Loucy (cell line): ENCODE measurements at regions not wholly inside any gene's neighbourhood (a gene's known extent, or its start where the extent isn't known, plus 50 kb on each side); places are given as distances from the start of the nearest gene placed in this dataset.
A peak's percentile ranks its signal among the peaks of the same experiment; 100 is the strongest.

Source experiments
- H2AFZ ChIP-seq: fragments of 200-600 bp; sonication (generic); 2 replicates; pipeline ENCODE4 v1.6.0; 2016; ENCODE audit warnings: antibody characterized with exemption, mild to moderate bottlenecking, low read length, moderate library complexity
- H3F3A ChIP-seq: fragments of 200-600 bp; 2 replicates; pipeline ENCODE4 v1.6.0; 2016; ENCODE audit warnings: antibody characterized with exemption, low read depth, mild to moderate bottlenecking
- H3K27me3 ChIP-seq: fragments of 200-600 bp; sonication (generic); 2 replicates; pipeline ENCODE4 v1.6.1; 2014; ENCODE audit warnings: low read length, mild to moderate bottlenecking; ENCODE audit not compliant: insufficient read depth, poor library complexity, severe bottlenecking
- H3K36me3 ChIP-seq: fragments of 200-600 bp; sonication (generic); 2 replicates; pipeline ENCODE4 v1.6.1; 2016; ENCODE audit warnings: low read length; ENCODE audit not compliant: insufficient read depth
- H3K4me1 ChIP-seq: fragments of 200-600 bp; sonication (generic); 2 replicates; pipeline ENCODE4 v1.5.1; 2014; ENCODE audit warnings: low read length, mild to moderate bottlenecking; ENCODE audit not compliant: insufficient read depth, poor library complexity, severe bottlenecking
- H3K4me2 ChIP-seq: fragments of 200-600 bp; sonication (generic); 2 replicates; pipeline ENCODE4 v1.6.0; 2014; ENCODE audit warnings: antibody characterized with exemption, low read length, low read depth, mild to moderate bottlenecking; ENCODE audit not compliant: poor library complexity, severe bottlenecking
- H3K4me3 ChIP-seq: fragments of 200-600 bp; sonication (generic); 2 replicates; pipeline ENCODE4 v1.5.1; 2014; ENCODE audit warnings: low read length, mild to moderate bottlenecking, mixed read lengths; ENCODE audit not compliant: poor library complexity, severe bottlenecking
- H3K79me2 ChIP-seq: fragments of 200-600 bp; sonication (generic); 2 replicates; pipeline ENCODE4 v1.6.1; 2014; ENCODE audit warnings: low read length; ENCODE audit not compliant: insufficient read depth
- H3K9ac ChIP-seq: fragments of 200-600 bp; sonication (generic); 2 replicates; pipeline ENCODE4 v1.6.0; 2014; ENCODE audit warnings: mild to moderate bottlenecking, low read depth, low read length, moderate library complexity; ENCODE audit not compliant: poor library complexity, severe bottlenecking
- H3K9me2 ChIP-seq: fragments of 200-600 bp; sonication (generic); replicated peaks from 2 replicates; pipeline ENCODE4 v1.6.1; 2016; ENCODE audit warnings: low read depth, low read length, mixed read lengths
- H3K9me3 ChIP-seq: fragments of 200-600 bp; sonication (generic); 2 replicates; pipeline ENCODE4 v1.6.1; 2014; ENCODE audit warnings: mild to moderate bottlenecking, antibody characterized with exemption, low read length, low read depth; ENCODE audit not compliant: insufficient read depth
- H4K20me1 ChIP-seq: fragments of 200-600 bp; sonication (generic); 2 replicates; pipeline ENCODE4 v1.6.0; 2014; ENCODE audit warnings: antibody characterized with exemption, low read length, mild to moderate bottlenecking; ENCODE audit not compliant: insufficient read depth, poor library complexity, severe bottlenecking
- EZH2phosphoT487 ChIP-seq: fragments of 200-600 bp; IDR thresholded peaks from 2 replicates; pipeline ENCODE4 v1.6.1; 2018; ENCODE audit warnings: antibody characterized with exemption, mild to moderate bottlenecking, moderate library complexity, borderline replicate concordance
- TF ChIP-seq, protein P1 (sequence below): fragments of 200-600 bp; sonication (generic); conservative IDR thresholded peaks from 2 replicates; pipeline ENCODE4 v1.5.1; 2014; ENCODE audit warnings: mild to moderate bottlenecking, antibody characterized with exemption, low read length

DNA sequence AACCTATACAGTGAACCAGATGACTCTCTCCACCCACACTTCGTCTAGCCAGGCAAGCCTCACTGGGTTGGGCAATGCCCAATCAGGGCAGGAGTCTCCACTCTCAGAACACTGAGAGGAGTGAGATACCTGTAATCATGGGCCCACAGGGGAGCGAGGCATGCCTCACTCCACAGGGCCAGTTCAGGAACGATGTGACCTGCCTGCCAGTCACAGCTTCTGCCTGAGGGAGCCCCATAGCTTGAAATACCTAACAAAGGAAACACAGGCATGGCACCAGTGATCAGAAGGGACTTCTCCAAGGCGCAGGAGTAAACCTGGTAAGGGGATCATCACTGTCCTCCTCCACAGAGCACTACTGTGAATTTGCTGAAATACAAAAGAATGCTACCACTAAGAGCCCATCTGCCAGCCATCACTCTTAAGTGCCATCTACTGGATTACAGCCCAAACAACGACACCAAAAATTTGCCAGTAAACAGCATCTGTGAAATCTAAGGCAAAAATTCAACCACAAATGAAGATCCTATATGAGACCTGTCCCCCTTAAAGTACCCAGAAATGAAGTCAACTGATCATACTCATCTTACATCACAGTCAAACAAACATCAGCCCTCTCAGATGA, 689.9 kb upstream of the SEMA6D start:
- H3K27me3 ChIP-seq = no peaks in the 10 kb centered on the region
- H3K9me2 ChIP-seq = no peaks in the 10 kb centered on the region; the same call in 1 of the 2 replicates
- no peaks in the 10 kb centered on the region for H3K36me3 ChIP-seq
- no peaks in the 10 kb centered on the region for H3K9me3 ChIP-seq
- H3K4me1 ChIP-seq = no peaks in the 10 kb centered on the region
- H4K20me1 ChIP-seq = no peaks in the 10 kb centered on the region
- H2AFZ ChIP-seq = no peak overlapping the region
- H3K9ac ChIP-seq = no peak overlapping the region
- no peak overlapping the region for H3K4me3 ChIP-seq
- H3F3A ChIP-seq = no peaks in the 10 kb centered on the region
- H3K79me2 ChIP-seq = no peaks in the 10 kb centered on the region
- TF ChIP-seq, protein P1, sequence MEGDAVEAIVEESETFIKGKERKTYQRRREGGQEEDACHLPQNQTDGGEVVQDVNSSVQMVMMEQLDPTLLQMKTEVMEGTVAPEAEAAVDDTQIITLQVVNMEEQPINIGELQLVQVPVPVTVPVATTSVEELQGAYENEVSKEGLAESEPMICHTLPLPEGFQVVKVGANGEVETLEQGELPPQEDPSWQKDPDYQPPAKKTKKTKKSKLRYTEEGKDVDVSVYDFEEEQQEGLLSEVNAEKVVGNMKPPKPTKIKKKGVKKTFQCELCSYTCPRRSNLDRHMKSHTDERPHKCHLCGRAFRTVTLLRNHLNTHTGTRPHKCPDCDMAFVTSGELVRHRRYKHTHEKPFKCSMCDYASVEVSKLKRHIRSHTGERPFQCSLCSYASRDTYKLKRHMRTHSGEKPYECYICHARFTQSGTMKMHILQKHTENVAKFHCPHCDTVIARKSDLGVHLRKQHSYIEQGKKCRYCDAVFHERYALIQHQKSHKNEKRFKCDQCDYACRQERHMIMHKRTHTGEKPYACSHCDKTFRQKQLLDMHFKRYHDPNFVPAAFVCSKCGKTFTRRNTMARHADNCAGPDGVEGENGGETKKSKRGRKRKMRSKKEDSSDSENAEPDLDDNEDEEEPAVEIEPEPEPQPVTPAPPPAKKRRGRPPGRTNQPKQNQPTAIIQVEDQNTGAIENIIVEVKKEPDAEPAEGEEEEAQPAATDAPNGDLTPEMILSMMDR = 0 out of 2 replicates have a peak, but pooled peaks have one; percentile 11
- no peak for TF ChIP-seq EZH2phosphoT487
- H3K4me2 ChIP-seq = no peak overlapping the region

DNA sequence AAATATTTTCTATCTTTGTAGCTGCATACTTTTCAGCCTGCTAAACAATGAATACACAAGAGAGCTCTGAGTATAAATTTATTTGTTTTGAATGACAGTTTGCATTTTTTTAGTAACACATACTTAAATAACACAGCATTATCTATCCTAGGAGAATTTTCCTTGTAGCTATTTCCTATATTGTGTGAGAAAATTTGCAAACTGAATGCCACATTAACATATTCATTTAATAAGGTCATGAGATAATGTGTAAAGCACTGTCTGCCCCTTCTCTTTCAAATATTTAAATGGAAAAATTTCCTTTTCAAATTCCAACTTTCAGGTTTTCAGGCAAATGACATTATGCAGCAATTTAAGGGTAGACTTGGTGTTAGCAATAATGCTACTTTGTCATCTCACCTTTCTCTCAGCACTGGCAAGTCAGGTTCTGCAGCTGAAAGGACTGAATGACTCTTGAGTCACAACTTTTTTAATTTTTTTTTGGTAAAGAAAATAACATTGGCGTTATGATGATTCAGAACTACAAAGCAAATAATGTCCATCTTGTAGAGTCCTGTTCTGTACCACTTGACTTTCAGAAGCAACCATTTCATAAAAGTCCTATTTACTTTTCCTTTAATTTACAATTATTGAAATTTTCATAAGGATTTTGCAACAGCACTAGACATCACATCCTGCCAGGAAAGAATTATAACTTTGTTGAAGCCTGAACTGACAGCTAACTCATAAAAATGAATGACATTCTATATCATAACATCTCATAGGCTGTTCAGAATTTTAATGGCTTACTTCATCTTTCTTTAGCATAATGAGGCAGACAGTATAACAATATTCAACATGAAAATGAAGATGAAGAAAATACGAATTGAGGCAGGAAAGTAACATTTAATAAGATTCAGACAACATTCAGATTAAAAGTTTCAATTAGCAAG, 681.6 kb upstream of the SEMA6D start:
- no peaks in the 10 kb centered on the region for H3K79me2 ChIP-seq
- H3K4me3 ChIP-seq = no peak overlapping the region
- no peaks in the 10 kb centered on the region for H3K9me2 ChIP-seq
- H3K4me2 ChIP-seq = no peak overlapping the region
- H3K36me3 ChIP-seq = no peaks in the 10 kb centered on the region
- TF ChIP-seq, protein P1 = no peak
- no peak for TF ChIP-seq EZH2phosphoT487
- no peaks in the 10 kb centered on the region for H3K27me3 ChIP-seq
- H3F3A ChIP-seq = no peaks in the 10 kb centered on the region
- H3K9me3 ChIP-seq = no peaks in the 10 kb centered on the region
- no peak overlapping the region for H2AFZ ChIP-seq
- H3K9ac ChIP-seq = no peak overlapping the region
- no peaks in the 10 kb centered on the region for H3K4me1 ChIP-seq
- no peaks in the 10 kb centered on the region for H4K20me1 ChIP-seq

DNA sequence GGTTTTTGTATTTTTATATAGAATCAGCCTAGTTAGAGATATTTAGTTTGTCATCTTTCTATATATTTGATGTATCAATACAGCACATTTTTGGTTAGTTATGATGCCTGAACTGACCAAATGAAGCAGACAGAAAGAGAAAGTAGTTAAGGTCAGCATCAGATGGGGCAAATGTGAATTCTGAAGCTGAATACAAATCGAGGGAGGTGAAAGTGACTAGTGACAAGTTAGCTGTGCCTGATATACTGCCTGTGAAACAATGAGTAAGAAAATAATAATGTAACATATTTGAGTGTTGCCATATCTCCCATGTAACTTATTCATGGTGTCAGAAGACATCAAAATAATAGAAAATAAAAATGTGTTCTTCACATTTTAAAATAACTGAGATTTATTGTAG, 680.3 kb upstream of the SEMA6D start:
- Histone ChIP-seq H3K4me2 (no peak overlapping the region), H3K27me3 (no peaks in the 10 kb centered on the region), H3K9me3 (no peaks in the 10 kb centered on the region), H3K36me3 (no peaks in the 10 kb centered on the region), H3K9me2 (no peaks in the 10 kb centered on the region), H3K4me3 (no peak overlapping the region), H2AFZ (no peak overlapping the region), H3K4me1 (no peaks in the 10 kb centered on the region), H3K9ac (no peak overlapping the region), H3K79me2 (no peaks in the 10 kb centered on the region), H4K20me1 (no peaks in the 10 kb centered on the region), H3F3A (no peaks in the 10 kb centered on the region)
- TF ChIP-seq, protein P1 = no peak
- TF ChIP-seq EZH2phosphoT487 = no peak
